Adrenal gland (tissue), 5 donors: ENCODE measurements at regions not wholly inside any gene's neighbourhood (a gene's known extent, or its start where the extent isn't known, plus 50 kb on each side); places are given as distances from the start of the nearest gene placed in this dataset.

Experiments
- CTCF ChIP-seq, 6 experiments: fragments of 450-650 bp in 4 of 6; fragments of 200-600 bp in 2 of 6; sonication (generic) in 1 of 6; IDR thresholded peaks; 1 replicate in 5 of 6; 2 replicates in 1 of 6; pipeline versions ENCODE4 v1.5.1 to v1.8.0; 2016 to 2021; ENCODE audit warnings: antibody characterized with exemption in 6 of 6, mild to moderate bottlenecking in 2 of 6, moderate library complexity in 1 of 6
- POLR2A ChIP-seq, 2 donors: fragments of 450-650 bp; IDR thresholded peaks; one replicate each; pipeline ENCODE4 v1.6.1; 2017; ENCODE audit warnings: antibody characterized with exemption in 2 of 2, mild to moderate bottlenecking in 2 of 2, moderate library complexity in 1 of 2
- donor health status: DM: no; HTN: no; CAD: no.

- TF ChIP-seq POLR2A (IDR thresholded peaks at IDR 0.05) (no peak), CTCF (IDR thresholded peaks at IDR 0.05) (no peak)
Observed at GRCh38 chr2:129301431-129301913, 678.0 kb upstream of the RAB6C start.
